OCI-LY3 (cell line): ENCODE measurements at regions not wholly inside any gene's neighbourhood (a gene's known extent, or its start where the extent isn't known, plus 50 kb on each side); places are given as distances from the start of the nearest gene placed in this dataset.

Experiments used
- H2AFZ ChIP-seq: fragments of 200-600, 300-600 bp; shearing (Covaris generic); 2 replicates; pipeline ENCODE4 v1.6.0; 2014; ENCODE audit warnings: antibody characterized with exemption, low read depth, low read length
- H3K27ac ChIP-seq: fragments of 200-600, 300-600 bp; sonication (generic); 2 replicates; pipeline ENCODE4 v1.5.1; 2014; ENCODE audit warnings: mild to moderate bottlenecking, low read length, moderate library complexity, mixed read lengths
- H3K27me3 ChIP-seq: fragments of 200-600, 300-600 bp; sonication (generic); 2 replicates; pipeline ENCODE4 v1.6.1; 2014; ENCODE audit warnings: low read depth, low read length, mixed read lengths
- H3K36me3 ChIP-seq: fragments of 200-600, 300-600 bp; sonication (generic); replicated peaks from 2 replicates; pipeline ENCODE3; 2014; ENCODE audit warnings: low read depth, low read length, mixed read lengths
- H3K4me1 ChIP-seq: fragments of 300-600, 200-600 bp; sonication (generic); 2 replicates; pipeline ENCODE4 v1.6.1; 2014; ENCODE audit warnings: low read length, mixed read lengths
- H3K4me2 ChIP-seq: fragments of 200-600, 300-600 bp; sonication (generic); 2 replicates; pipeline ENCODE4 v1.6.1; 2014; ENCODE audit warnings: low read length, mixed read lengths
- H3K4me3 ChIP-seq: fragments of 300-600, 200-600 bp; sonication (generic); 2 replicates; pipeline ENCODE4 v1.5.1; 2014; ENCODE audit warnings: antibody characterized with exemption, mild to moderate bottlenecking, low read length, moderate library complexity
- H3K79me2 ChIP-seq: fragments of 300-600, 200-600 bp; shearing (Covaris generic); 2 replicates; pipeline ENCODE4 v1.6.1; 2014; ENCODE audit warnings: mild to moderate bottlenecking, low read length, mixed read lengths
- H3K9ac ChIP-seq: fragments of 300-600, 200-600 bp; shearing (Covaris generic); 2 replicates; pipeline ENCODE4 v1.6.0; 2014; ENCODE audit warnings: mild to moderate bottlenecking, low read length, moderate library complexity
- H3K9me3 ChIP-seq: fragments of 200-600, 300-600 bp; shearing (Covaris generic); 2 replicates; pipeline ENCODE4 v1.6.1; 2014; ENCODE audit warnings: low read length, mixed read lengths; ENCODE audit not compliant: insufficient read depth
- H4K20me1 ChIP-seq: fragments of 200-600, 300-600 bp; sonication (generic); 2 replicates; pipeline ENCODE4 v1.6.1; 2016; ENCODE audit warnings: low read length, mixed read lengths; ENCODE audit not compliant: insufficient read depth
- CTCF ChIP-seq: fragments of 200-600, 300-600 bp; sonication (generic); IDR thresholded peaks from 2 replicates; pipeline ENCODE4 v1.5.1; 2014; ENCODE audit warnings: antibody characterized with exemption, low read length, low read depth
- EZH2phosphoT487 ChIP-seq: fragments of 200-600 bp; shearing (Covaris generic); IDR thresholded peaks from 2 replicates; pipeline ENCODE4 v1.6.1; 2018; ENCODE audit warnings: antibody characterized with exemption, mixed run types, low read depth

GRCh38 chr4:165794834-165795233, 78.2 kb upstream of the TLL1 start:
- Histone ChIP-seq H3K79me2 (no peaks in the 10 kb centered on the region), H3K4me3 (no peak overlapping the region), H3K36me3 (no peaks in the 10 kb centered on the region), H3K4me2 (no peak overlapping the region), H3K4me1 (no peaks in the 10 kb centered on the region), H4K20me1 (no peaks in the 10 kb centered on the region), H2AFZ (no peak overlapping the region), H3K9me3 (no peaks in the 10 kb centered on the region), H3K9ac (no peak overlapping the region), H3K27me3 (no peaks in the 10 kb centered on the region), H3K27ac (no peak overlapping the region)
- TF ChIP-seq CTCF, result no peak
- no peak for TF ChIP-seq EZH2phosphoT487

GRCh38 chr4:165799384-165799815, 73.6 kb upstream of the TLL1 start:
- Histone ChIP-seq H3K36me3 (no peaks in the 10 kb centered on the region), H3K9ac (no peak overlapping the region), H3K4me3 (no peak overlapping the region), H2AFZ (no peak overlapping the region), H3K79me2 (no peaks in the 10 kb centered on the region), H3K27me3 (no peaks in the 10 kb centered on the region), H3K9me3 (no peaks in the 10 kb centered on the region), H3K4me1 (no peaks in the 10 kb centered on the region), H4K20me1 (no peaks in the 10 kb centered on the region), H3K4me2 (no peak overlapping the region), H3K27ac (no peak overlapping the region)
- TF ChIP-seq EZH2phosphoT487 (no peak), CTCF (no peak)

DNA sequence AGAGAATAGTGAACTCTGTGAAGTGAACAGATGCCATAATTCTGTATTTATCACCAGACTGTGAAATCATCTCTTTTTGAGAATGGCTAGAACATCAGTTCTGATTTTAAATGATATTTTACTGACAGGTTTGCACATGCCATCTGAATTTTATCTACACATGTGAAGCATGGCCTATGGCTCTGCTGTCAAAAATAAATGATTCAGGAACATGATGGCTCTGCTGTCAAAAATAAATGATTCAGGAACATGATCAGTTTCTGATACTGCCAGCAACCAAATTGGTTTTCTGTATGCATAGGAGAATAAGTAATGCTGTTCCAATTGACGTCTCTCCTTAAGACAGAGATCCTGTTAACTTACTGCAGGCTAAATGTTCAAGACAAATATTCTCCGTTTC, 70.6 kb upstream of the TLL1 start:
- Histone ChIP-seq H3K4me3 (no peak overlapping the region), H3K27me3 (no peaks in the 10 kb centered on the region), H3K9me3 (no peaks in the 10 kb centered on the region; the same call in 1 of the 2 replicates), H3K4me2 (no peak overlapping the region), H3K36me3 (no peaks in the 10 kb centered on the region), H3K27ac (no peak overlapping the region), H3K9ac (no peak overlapping the region), H3K79me2 (no peaks in the 10 kb centered on the region), H2AFZ (no peak overlapping the region), H4K20me1 (no peaks in the 10 kb centered on the region), H3K4me1 (no peaks in the 10 kb centered on the region)
- no peak for TF ChIP-seq CTCF
- TF ChIP-seq EZH2phosphoT487, result no peak

GRCh38 chr4:165803005-165803404, 70.0 kb upstream of the TLL1 start:
- no peaks in the 10 kb centered on the region for H3K36me3 ChIP-seq
- H3K79me2 ChIP-seq, result no peaks in the 10 kb centered on the region
- H3K4me1 ChIP-seq, result no peaks in the 10 kb centered on the region
- no peaks in the 10 kb centered on the region for H3K27me3 ChIP-seq
- H3K4me3 ChIP-seq, result no peak overlapping the region
- H3K27ac ChIP-seq, result no peak overlapping the region
- H3K4me2 ChIP-seq, result no peak overlapping the region
- H3K9me3 ChIP-seq, result no peaks in the 10 kb centered on the region; the same call in 1 of the 2 replicates
- H3K9ac ChIP-seq, result no peak overlapping the region
- TF ChIP-seq EZH2phosphoT487, result no peak
- no peak for TF ChIP-seq CTCF
- no peaks in the 10 kb centered on the region for H4K20me1 ChIP-seq
- H2AFZ ChIP-seq, result no peak overlapping the region
